SKM-1 (cell line): ENCODE measurements at regions not wholly inside any gene's neighbourhood (a gene's known extent, or its start where the extent isn't known, plus 50 kb on each side); places are given as distances from the start of the nearest gene placed in this dataset.
"Not testable (repeated sequence)": the region's sequence is repeated elsewhere in the genome, so short reads cannot be mapped to it uniquely, and the experiment has no call there.

Experiments
- DNase-seq: peaks from one replicate; lab custom pipeline; 2025; ENCODE audit not compliant: unreplicated experiment; lab: John Stamatoyannopoulos, UW

- DNase-seq = no peak
These were observed 126.5 kb upstream of the PALM2AKAP2 start for GRCh38 chr9:109653470-109653869.

GRCh38 chr9:109663978-109664377, 116.0 kb upstream of the PALM2AKAP2 start:
- DNase-seq = not testable (repeated sequence)

- DNase-seq = not testable (repeated sequence)
These were observed 114.3 kb upstream of the PALM2AKAP2 start for GRCh38 chr9:109665736-109666135.

- DNase-seq = no peak
These were observed 98.7 kb upstream of the PALM2AKAP2 start for GRCh38 chr9:109681301-109681700.

- DNase-seq = no peak
These were observed 97.8 kb upstream of the PALM2AKAP2 start for GRCh38 chr9:109682227-109682626.

GRCh38 chr9:109683521-109683920, 96.5 kb upstream of the PALM2AKAP2 start:
- DNase-seq = no peak

- DNase-seq = no peak
These were observed 90.3 kb upstream of the PALM2AKAP2 start for GRCh38 chr9:109689701-109690100.

- no peak for DNase-seq
These were observed 81.0 kb upstream of the PALM2AKAP2 start for GRCh38 chr9:109699019-109699418.

- no peak for DNase-seq
These were observed 75.5 kb upstream of the PALM2AKAP2 start for GRCh38 chr9:109704546-109704945.

- DNase-seq = no peak
These were observed 74.5 kb upstream of the PALM2AKAP2 start for GRCh38 chr9:109705515-109705914.

- DNase-seq = no peak
These were observed 72.6 kb upstream of the PALM2AKAP2 start for GRCh38 chr9:109707355-109707754.

GRCh38 chr9:109708451-109708945, 71.5 kb upstream of the PALM2AKAP2 start:
- no peak for DNase-seq

- no peak for DNase-seq
These were observed 70.1 kb upstream of the PALM2AKAP2 start for GRCh38 chr9:109709866-109710265.

- DNase-seq = no peak
These were observed 69.2 kb upstream of the PALM2AKAP2 start for GRCh38 chr9:109710830-109711229.

- no peak for DNase-seq
These were observed 64.7 kb upstream of the PALM2AKAP2 start for GRCh38 chr9:109715344-109715743.

GRCh38 chr9:109716631-109717030, 63.4 kb upstream of the PALM2AKAP2 start:
- no peak for DNase-seq

- no peak for DNase-seq
These were observed 62.7 kb upstream of the PALM2AKAP2 start for GRCh38 chr9:109717342-109717741.

GRCh38 chr9:109718861-109719260, 61.1 kb upstream of the PALM2AKAP2 start:
- DNase-seq = no peak

GRCh38 chr9:109721001-109721400, 59.0 kb upstream of the PALM2AKAP2 start:
- no peak for DNase-seq

GRCh38 chr9:109722007-109722406, 58.0 kb upstream of the PALM2AKAP2 start:
- DNase-seq = no peak

GRCh38 chr9:109723781-109724180, 56.2 kb upstream of the PALM2AKAP2 start:
- DNase-seq = no peak

- no peak for DNase-seq
These were observed 54.5 kb upstream of the PALM2AKAP2 start for GRCh38 chr9:109725460-109725859.

- no peak for DNase-seq
These were observed 53.9 kb upstream of the PALM2AKAP2 start for GRCh38 chr9:109726119-109726518.
